HG02981 (cell line): ENCODE measurements at regions not wholly inside any gene's neighbourhood (a gene's known extent, or its start where the extent isn't known, plus 50 kb on each side); places are given as distances from the start of the nearest gene placed in this dataset.

ENCODE experiments used
- ATAC-seq: cut with Tn5 transposase; IDR thresholded peaks from one replicate; pipeline ENCODE4 v1.9.1; 2021; ENCODE audit warnings: mild to moderate bottlenecking, moderate library complexity; ENCODE audit not compliant: unreplicated experiment

DNA sequence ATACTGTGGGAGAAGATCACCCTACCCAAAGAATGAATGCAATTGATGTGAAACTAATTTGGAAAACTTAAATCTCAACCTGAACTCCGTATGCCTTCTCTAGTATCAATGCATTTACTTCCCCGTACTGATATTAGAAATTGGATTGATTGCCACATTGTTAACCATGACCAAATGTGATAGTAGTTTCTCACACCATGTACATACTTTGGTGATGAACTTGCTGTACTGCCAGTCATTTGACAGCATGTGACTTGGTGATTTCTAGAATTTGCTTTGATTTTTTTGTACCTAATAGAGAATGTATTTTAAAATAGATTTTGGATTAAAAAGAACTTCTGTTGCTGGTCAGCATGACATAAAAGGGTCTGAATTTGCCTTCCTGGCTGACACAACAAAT is 579.8 kb upstream of the TMEM132C start:
- ATAC-seq, result no peak

DNA sequence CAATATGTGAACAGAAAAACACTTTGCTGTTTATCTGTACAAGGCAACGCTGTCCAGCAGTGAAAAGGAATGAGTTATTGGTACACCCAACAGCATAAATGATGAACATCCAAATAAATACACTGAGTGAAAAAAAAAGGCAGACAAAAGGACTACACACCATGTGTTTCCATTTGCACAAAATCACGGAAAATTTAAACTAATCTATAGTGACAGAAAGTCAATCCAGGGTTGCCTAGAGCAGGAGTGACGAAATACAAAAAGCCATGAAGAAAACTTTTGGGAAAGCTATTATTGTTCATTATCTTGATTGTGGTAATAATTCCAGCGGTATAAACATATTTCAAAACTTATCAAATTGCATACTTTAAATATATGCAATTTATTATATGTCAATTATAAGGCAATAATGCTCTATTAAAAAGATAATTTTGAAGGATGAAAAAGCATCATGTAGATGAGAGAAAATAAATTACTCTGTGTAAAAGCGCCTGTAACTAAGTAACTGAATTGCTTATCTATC is 578.0 kb upstream of the TMEM132C start:
- no peak for ATAC-seq

DNA sequence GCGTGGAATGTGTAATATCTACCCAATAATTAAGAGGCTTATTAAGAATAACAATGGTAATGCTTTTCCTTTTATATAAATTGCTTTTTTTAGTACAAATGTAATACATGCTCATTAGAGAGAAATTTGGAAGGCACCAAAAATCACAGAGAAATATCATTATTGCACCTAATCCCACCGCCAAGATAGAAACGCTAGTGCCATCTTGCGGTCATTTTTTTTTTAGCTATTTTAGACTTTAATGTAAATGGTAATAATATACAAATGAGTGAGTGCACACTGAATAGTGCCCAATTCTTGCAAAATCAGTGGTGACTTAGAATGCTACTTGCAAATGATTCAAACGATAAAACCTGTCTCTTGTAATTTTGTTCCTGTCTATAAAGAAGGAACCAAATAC is 576.8 kb upstream of the TMEM132C start:
- no peak for ATAC-seq

DNA sequence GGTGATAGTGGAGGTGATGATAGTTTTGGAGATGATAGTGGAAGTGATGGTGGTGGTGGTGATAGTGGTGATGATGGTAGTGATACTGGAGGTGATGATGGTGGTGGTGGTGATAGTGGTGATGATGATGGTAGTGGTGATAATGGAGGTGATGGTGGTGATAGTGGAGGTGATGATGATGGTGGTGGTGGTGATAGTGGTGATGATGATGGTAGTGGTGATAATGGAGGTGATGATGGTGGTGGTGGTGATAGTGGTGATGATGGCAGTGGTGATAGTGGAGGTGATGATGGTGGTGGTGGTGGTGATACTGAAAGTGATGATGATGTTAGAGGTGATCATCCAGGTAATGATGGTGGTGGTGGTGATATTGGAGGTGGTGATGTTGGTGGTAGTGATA is 570.0 kb upstream of the TMEM132C start:
- no peak for ATAC-seq

DNA sequence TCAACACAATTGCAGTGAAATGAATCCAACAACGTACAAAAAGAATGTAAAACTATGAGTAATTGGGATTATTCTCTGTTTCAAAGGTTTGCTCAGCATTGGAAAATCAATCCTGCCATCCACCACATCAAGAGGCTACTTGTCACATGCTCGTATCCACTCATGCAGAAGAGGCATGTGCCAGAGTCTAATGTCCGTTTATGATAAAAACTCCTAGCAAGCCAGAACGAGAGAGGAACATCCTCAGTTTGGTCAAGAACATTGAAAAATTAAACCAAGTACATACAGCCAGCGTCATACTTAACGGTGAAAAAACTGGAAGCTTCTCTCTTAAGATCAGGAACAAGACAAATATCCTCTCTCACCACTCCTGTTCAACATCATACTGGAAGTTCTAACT is 563.9 kb upstream of the TMEM132C start:
- ATAC-seq, result no peak

DNA sequence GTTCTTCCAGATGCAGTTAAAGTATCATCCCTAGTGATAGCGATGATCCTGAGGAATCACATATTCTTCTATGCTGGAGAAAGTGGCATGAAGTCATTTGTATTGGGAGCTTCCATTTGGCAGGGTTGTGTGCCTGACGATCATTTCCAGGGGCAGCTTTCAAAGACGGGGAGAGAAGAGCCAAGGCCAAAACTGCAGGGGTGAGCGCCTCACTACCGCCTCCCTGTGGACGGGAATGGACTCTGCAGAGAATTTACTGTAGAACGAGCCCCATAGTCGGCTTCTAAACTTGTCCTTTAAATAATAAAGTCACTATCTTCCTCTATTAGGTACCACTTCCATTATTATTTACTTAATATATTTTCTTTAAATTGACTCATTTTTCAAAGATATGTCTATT is 555.9 kb upstream of the TMEM132C start:
- no peak for ATAC-seq

DNA sequence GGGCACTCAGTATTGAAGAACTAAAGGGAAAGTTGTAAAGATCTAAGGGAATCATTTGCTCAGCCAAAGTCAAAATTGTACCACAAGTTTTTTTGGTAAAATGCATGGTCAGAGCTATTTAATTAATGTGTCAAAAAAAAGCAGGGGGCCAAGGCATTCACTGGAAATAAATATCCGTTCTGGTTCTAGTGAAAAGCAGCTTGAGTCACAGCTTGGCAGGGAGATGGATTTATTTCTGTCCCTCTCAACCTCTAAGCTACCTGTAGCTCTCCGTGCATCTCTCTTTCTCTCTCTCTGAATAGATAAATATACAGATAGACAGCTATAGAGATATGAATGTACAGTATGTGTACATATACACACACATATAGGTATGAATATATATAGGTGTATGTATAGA is 554.4 kb upstream of the TMEM132C start:
- ATAC-seq, result no peak

DNA sequence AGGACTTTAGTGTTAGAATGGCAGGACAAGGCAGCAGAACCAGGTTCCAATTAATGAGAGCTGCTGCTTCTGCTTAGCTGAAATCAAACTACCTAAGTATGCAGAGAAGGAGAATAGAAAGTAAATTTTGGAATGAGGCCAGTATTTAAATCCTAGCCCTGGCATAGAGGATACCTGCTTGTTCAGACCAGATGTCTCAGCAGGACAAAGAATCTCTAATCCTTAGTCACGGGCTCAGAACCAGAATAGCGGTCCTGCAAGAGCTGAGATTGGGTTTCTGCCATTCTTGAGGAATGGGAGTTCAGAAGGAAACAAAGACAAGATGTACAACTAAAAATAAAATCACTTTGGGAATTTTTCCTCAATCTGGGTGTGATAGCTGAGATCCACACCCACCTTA is 550.8 kb upstream of the TMEM132C start:
- no peak for ATAC-seq

DNA sequence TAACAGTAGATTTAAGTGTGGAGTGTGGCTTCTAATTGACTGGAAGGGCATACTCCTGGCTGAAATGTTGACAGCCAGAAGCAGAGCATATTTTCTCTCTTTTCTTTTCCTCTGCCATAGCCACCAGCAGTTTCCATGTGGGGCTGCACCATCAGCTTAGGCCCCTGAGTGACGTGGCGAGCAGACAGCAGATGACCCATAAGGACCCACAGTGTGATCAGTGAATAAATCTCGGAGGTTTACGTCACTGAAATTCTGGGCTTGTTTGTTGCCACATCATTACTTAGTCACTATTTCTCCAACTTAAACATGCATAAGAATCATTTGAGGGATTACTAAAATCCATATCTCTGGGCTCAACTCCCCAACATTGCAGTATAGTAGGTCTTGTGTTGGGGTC is 549.7 kb upstream of the TMEM132C start:
- no peak for ATAC-seq

DNA sequence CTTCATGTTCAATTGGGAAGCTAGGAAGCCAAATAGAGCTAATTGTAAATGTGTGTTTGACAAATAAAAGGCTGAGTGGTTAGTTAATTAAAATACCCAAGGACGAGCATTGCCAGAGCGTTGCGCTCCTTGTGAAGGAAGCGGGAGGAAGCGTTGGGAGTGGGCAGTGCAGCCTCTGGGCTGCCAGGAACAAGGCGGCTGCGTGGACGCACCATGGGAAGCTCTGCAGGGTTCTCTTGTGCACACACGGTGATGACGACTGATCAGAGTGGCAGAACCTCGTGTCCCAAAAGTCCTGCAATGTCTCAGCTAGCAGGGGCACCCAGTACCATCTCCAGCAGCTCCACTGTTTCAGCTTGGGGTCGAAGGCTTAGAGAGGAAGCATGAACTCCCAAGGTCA is 546.6 kb upstream of the TMEM132C start:
- ATAC-seq, result no peak

DNA sequence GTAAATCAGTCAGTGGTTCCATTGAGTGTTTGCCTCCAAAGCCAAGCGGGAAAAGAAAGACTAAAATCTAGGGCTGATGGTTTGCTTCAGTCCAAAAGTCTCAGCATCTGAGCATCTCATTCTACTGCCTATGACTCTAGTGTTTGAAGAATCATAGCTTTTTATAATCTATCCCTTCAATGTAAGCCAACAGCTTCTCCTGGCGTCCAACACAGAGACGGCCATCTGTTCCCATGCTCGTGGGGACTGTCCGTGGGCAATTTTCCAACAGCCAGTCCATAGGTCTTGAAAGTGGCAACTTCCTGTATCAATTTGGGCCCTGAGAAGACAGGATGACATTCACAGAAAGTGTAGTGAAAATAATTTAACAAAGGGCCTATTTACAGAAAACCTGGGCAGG is 544.4 kb upstream of the TMEM132C start:
- no peak for ATAC-seq

DNA sequence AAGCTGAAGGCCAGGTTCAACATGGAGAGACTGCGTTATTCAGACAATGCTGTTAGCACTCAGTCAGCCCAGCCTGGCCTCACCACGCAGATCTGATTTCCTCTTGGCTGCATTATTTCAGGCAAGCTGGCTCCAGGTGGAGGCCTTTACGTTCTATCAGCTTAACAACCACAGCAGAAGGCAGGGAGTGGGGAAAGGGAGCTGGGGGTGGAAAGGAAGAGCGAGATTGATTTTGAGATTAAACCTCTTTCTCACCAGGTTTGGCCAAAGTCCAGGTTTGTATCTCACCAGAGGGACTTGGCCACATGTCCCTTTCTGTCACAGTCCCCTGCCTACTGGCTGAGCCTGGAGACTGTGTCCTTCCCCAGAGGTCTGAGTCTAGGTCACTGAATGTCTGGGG is 543.7 kb upstream of the TMEM132C start:
- no peak for ATAC-seq

DNA sequence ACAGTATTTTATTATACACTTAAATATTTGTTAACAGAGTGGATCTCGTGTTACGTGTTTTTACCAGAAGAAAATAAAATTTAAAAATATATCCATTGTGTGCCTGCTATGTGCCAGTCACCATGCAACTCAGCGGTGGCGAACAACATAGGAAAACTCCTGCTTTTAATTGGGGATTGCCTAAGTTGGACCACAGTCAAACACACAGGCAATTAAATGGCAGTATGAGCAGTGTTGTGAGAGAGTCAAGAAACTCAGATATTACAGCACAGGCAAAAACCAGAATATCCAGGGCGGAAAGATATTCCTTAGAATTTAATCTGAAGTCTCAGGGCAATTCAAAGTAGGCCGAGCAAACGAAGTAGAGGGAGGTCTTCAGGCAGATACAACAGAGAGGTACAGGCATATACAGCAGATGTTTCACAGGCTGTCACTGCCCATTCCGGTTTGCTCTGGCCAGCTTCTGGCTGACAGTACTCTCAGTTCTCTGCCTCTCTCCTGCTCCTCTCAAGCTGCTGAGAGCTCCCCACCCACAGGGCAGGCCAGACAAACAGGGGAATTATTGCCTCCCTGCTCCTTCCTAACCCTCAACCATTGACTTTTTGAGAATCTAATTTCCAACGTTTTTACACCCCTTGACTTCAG is 540.2 kb upstream of the TMEM132C start:
- no peak for ATAC-seq

DNA sequence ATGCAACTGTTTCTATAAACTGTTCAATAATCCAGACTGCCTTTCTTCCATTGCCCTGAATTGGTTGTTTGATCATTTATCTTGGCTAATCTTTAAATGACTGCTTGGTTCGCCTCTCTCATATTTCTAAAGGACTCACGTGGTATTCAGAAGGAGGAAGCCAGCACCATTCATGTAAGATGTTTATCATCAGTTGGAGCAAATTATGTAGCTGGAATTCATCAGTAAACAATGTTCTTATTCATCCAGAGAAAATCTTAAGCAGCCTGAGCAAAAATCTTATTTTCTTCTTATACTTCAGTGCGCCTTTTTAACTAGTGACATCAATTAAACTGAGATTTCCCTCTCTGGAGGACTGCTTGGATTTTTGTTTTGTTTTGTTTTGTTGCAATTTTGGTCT is 538.7 kb upstream of the TMEM132C start:
- no peak for ATAC-seq

DNA sequence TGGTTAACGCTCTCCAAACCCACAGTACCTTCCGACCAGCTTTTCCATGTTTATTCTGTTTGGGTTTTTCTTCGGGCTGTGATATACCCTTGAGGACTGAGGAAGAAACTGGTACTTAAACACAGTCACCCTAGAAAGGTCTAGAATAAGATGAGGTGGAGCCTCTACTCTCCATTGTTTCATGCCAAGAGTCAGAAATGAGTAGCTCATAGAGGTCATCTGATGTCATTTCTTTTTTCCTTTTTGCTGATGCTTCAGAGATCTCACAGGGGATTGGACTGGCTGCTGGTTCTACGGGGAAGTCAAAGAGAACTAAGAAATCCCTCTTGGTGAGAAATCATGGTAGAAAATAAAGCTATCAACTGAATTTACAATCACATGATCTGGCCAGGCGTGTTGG is 538.2 kb upstream of the TMEM132C start:
- ATAC-seq, result no peak

DNA sequence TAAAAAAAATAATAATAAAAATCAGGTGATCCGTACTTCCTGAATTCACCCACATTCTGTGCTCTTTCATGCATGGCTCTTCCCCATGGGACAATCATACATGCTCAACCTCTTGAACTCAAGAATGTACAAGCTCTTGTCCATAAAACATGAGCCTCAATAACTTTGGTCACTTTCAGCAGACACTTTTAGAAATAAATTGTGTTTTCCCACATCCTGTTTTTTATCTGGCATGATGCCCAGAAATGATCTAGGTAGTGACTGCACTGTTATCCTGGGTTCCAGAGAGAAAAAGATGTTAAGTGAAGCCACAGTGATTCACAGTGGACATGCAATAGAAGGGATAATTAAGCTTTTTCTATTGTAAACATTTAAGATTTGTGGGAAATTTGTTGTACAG is 537.6 kb upstream of the TMEM132C start:
- no peak for ATAC-seq

DNA sequence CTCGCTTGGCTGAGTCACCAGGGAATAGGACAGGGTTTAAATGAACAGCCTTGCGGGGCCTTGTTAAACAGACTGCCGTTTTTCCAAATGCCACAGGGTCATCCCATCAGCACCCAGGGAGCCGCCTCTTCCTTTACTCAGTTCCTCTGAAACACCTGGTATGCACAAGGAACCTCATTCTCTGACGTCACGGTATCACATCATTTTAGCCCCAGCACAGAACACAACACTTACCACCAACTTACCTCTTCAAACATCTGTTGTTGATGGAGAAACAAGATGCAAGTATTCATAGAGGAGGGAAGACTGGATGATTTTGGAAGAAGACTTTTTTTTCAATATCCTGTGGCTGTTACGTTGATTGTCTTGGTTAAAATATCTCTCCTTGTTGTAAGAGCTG is 535.3 kb upstream of the TMEM132C start:
- ATAC-seq, result no peak

DNA sequence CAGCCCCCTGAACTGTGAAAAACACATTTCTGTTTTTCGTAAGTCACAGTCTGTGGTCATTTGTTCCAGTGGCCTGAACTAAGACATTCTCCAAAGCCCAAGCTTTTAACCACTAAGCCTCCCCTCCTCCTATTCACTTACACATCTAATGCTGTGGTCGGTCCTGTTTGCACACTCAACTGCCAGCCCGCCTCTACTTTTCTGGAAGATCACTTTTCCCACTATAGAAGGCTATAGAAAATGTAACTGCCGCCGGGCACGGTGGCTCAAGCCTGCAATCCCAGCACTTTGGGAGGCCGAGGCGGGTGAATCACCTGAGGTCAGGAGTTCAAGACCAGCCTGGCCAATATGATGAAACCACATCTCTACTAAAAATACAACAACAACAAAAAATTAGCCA is 524.7 kb upstream of the TMEM132C start:
- ATAC-seq, result no peak

DNA sequence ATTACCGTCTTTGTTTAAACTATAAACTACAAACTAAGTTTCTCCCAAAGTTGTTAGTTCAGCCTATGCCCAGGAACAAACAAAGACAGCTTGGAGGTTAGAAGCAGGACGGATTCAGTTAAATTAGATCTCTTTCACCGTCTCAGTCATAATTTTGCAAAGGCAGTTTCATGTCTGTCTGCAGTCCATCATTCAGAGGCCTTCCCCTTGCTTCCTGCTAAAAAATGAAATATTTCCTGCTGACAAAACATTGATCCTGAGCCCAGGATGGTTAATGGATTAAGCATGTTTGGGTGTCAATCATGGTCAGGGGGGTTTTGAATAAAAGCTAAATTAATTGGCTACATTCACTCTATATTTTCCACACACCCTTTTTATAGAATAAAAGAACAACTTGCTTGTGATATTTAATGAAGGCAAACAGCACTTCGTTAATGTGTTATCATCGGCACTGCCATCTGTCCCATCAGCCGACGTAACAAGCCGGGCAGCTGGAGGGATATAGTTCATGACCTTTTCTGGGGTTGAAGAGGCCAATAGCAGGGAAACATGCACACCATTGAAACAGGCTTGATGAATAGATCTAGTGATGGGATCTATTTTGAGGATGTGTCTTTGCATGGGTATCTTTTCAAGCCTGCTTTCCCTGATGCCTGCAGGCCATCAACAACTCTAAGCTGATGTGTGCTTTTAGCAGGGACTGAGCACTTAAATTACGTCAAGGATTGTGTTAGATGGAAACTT is 521.3 kb upstream of the TMEM132C start:
- ATAC-seq, result no peak

DNA sequence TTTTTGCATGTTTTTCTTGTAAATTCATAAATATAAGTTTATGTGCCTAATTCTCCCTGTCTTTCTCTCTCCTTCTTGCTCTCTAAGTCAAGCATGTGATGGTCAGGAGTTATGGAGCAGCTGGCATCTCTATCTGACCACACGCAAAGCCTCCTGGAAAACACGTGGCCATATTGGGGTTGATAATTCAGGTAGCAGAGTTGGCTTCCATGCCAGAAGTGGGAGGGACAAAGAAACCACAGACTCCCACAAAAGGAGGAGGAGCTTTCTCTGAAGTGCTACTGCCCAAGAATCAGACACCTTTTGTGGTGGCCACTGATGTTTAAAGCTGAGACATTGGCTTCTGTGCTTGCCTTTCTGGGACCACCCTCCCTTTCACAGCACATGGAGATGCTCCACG is 517.6 kb upstream of the TMEM132C start:
- ATAC-seq, result no peak

DNA sequence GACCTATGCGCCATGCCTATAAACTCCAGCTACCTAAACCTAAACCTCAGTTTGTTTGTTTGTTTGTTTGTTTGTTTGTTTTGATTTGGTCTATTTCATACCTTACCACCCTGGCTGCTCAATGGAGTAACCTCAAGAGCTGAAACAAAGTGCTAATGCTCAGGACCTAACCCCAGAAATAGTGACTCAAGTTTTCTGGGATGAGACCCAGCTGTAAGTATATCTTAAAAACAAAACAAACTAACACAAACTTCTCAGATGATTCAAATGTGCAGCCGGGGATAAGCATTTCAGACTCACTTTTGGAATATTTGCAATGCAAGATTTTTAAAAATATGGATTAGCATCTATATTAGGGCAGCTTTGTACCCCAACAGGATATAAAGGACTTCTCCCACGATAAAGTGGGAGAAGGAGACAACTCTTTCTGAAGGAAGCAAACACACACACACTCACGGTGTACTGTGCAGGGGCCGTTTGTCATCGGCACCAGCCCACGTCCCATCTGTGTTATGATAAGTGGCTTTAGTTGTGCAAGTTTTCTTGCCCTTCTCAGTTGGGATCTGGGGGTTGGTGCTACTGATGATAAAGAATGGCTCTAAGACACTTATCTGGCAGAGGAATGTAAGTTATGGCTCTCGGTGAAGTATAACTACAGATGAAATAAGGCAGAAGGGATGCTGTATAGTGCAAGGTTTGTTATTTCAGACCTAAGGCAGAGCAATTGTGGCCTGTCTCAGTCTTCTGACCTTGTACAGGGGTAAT is 516.7 kb upstream of the TMEM132C start:
- no peak for ATAC-seq

DNA sequence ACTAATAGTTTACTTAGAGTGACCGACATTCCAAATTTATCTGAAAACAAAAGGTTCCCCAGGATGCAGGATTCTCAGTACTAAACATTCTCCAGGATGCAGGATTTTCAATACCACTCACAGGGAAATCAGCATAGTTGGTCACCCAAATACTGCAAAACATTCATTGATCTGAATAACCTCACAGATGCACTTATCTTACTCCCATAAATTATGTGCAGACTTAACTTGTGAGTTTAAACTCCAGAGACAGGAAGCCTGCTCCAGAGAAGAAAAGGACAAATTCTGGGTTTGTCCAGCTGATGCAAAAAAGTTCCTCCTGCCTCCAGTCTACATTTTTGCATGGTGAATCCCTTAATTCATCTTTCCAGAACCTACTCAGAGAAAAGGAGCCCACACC is 514.2 kb upstream of the TMEM132C start:
- no peak for ATAC-seq
